IPS DF 6.9 (cell line): ENCODE measurements at regions not wholly inside any gene's neighbourhood (a gene's known extent, or its start where the extent isn't known, plus 50 kb on each side); places are given as distances from the start of the nearest gene placed in this dataset.

Source experiments
- DNase-seq: peaks from one replicate; pipeline ENCODE4 v3.0.0-alpha.2; 2013; ENCODE audit warnings: low read depth, low spot score
- H3K27ac ChIP-seq: one replicate; pipeline ENCODE4 v1.5.1; 2013; ENCODE audit warnings: low read length, control low read depth
- H3K27me3 ChIP-seq: 2 replicates; pipeline ENCODE4 v1.6.1; 2013; ENCODE audit warnings: mild to moderate bottlenecking, low read length; ENCODE audit not compliant: control insufficient read depth, insufficient read depth
- H3K36me3 ChIP-seq: 2 replicates; pipeline ENCODE4 v1.6.1; 2013; ENCODE audit warnings: low read length; ENCODE audit not compliant: control insufficient read depth, insufficient read depth
- H3K4me1 ChIP-seq: 2 replicates; pipeline ENCODE4 v1.6.1; 2013; ENCODE audit warnings: low read length; ENCODE audit not compliant: control insufficient read depth, insufficient read depth
- H3K4me3 ChIP-seq: 2 replicates; pipeline ENCODE4 v1.5.1; 2013; ENCODE audit warnings: mild to moderate bottlenecking, low read length
- H3K9me3 ChIP-seq: 2 replicates; pipeline ENCODE4 v1.6.1; 2013; ENCODE audit warnings: low read length, inconsistent platforms; ENCODE audit not compliant: control insufficient read depth, insufficient read depth
- WGBS: extraction: QIAGEN DNeasy Blood & Tissue Kit; methylation state at CpG from one replicate; pipeline ENCODE4 v1.1.7; 2013; ENCODE audit warnings: mixed read lengths, missing lambda C conversion rate; ENCODE audit not compliant: insufficient read length, insufficient coverage; 5-methylcytosine and 5-hydroxymethylcytosine counted together

- Histone ChIP-seq H3K4me3 (no peak overlapping the region), H3K27ac (no peak overlapping the region), H3K27me3 (no peaks in the 10 kb centered on the region), H3K4me1 (no peaks in the 10 kb centered on the region), H3K36me3 (no peaks in the 10 kb centered on the region), H3K9me3 (no peaks in the 10 kb centered on the region)
- WGBS, result no CpG with 5 or more reads among the region's 4 CpGs
- no peak for DNase-seq
Observed at GRCh38 chr1:80993154-80993980, 807.4 kb upstream of the ADGRL2 start.

GRCh38 chr1:80989455-80989854 lies 811.3 kb upstream of the ADGRL2 start:
- Histone ChIP-seq H3K27me3 (no peaks in the 10 kb centered on the region), H3K27ac (no peak overlapping the region), H3K36me3 (no peaks in the 10 kb centered on the region), H3K4me3 (no peak overlapping the region), H3K9me3 (no peaks in the 10 kb centered on the region), H3K4me1 (no peaks in the 10 kb centered on the region)
- WGBS, result no CpG with 5 or more reads among the region's 2 CpGs
- DNase-seq, result no peak

DNA sequence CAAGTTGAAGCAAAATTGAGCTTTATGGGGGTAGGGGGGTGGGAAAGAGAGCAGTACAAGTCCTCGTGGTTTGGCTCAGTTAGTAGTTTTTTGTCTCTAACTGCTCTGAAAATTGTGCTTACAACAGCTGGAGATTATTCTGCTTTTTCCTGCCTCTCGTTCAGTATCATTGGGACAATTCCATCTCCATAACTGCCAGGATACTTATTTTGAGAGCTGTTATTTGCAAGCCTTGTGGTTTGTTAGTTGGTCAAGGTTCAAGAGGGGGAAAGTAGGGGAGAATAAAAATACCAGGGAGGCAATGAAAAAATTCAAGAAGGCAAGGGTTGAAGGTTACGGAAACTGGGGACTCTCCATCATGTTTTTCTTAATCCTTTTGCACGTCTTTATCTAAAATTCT lies 811.8 kb upstream of the ADGRL2 start:
- WGBS, result no CpG with 5 or more reads among the region's 4 CpGs
- no peak for DNase-seq
- Histone ChIP-seq H3K9me3 (no peaks in the 10 kb centered on the region), H3K4me1 (no peaks in the 10 kb centered on the region), H3K36me3 (no peaks in the 10 kb centered on the region), H3K27me3 (no peaks in the 10 kb centered on the region), H3K4me3 (no peak overlapping the region), H3K27ac (no peak overlapping the region)

DNA sequence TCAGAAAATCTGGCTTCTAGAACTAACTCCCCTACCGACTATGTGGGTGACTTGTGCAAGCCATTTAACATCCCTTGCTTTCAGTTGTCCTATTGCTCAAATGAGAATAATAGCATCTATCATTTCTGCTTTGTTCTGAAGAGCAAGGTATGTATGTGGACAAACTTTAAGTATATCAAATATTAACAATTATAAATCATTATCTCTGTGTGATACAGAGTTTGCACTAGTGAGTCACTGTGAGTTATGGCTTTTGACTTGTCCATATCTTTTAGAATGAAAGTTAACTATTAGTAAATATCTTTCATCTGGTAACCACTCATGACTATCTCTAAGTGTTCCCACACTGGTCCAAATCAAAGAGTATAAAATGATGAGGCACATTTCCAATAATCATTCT lies 812.9 kb upstream of the ADGRL2 start:
- H3K9me3 ChIP-seq, result no peaks in the 10 kb centered on the region
- no CpG with 5 or more reads among the region's 1 CpG for WGBS
- no peaks in the 10 kb centered on the region for H3K27me3 ChIP-seq
- H3K27ac ChIP-seq, result no peak overlapping the region
- no peak overlapping the region for H3K4me3 ChIP-seq
- DNase-seq, result no peak
- no peaks in the 10 kb centered on the region for H3K36me3 ChIP-seq
- no peaks in the 10 kb centered on the region for H3K4me1 ChIP-seq

- DNase-seq, result no peak
- Histone ChIP-seq H3K27ac (no peak overlapping the region), H3K4me3 (no peak overlapping the region), H3K27me3 (no peaks in the 10 kb centered on the region), H3K36me3 (no peaks in the 10 kb centered on the region), H3K4me1 (no peaks in the 10 kb centered on the region), H3K9me3 (no peaks in the 10 kb centered on the region)
- WGBS, result no CpG with 5 or more reads among the region's 2 CpGs
Observed at GRCh38 chr1:80987106-80987505, 813.6 kb upstream of the ADGRL2 start.

GRCh38 chr1:80982831-80983230 lies 817.9 kb upstream of the ADGRL2 start:
- no peaks in the 10 kb centered on the region for H3K36me3 ChIP-seq
- H3K27me3 ChIP-seq, result no peaks in the 10 kb centered on the region
- H3K9me3 ChIP-seq, result no peaks in the 10 kb centered on the region
- no peak overlapping the region for H3K4me3 ChIP-seq
- H3K27ac ChIP-seq, result no peak overlapping the region
- DNase-seq, result no peak
- H3K4me1 ChIP-seq, result no peaks in the 10 kb centered on the region
- no CpG with 5 or more reads among the region's 3 CpGs for WGBS

DNA sequence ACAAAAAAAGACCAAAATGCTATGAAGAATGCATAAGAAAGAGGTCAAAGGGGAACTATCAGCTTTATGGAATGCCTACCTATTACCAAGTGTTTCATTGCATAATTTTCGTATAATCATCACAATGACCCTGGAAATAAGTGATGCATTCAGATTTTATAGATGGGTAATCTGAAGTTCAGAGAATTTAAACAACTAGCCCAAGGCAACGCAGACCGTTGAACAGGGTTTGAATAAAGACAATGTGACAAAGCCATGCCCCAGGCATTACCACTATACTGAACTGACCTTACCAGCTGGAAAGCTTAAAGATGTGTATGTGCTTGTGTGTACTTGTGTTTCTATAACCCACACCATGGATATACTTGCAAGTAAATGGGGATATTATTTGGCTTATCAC lies 827.6 kb upstream of the ADGRL2 start:
- H3K27me3 ChIP-seq, result no peaks in the 10 kb centered on the region
- no peak for DNase-seq
- H3K9me3 ChIP-seq, result no peaks in the 10 kb centered on the region
- no peak overlapping the region for H3K27ac ChIP-seq
- no peaks in the 10 kb centered on the region for H3K36me3 ChIP-seq
- no CpG with 5 or more reads among the region's 3 CpGs for WGBS
- no peak overlapping the region for H3K4me3 ChIP-seq
- H3K4me1 ChIP-seq, result no peaks in the 10 kb centered on the region

- Histone ChIP-seq H3K9me3 (no peaks in the 10 kb centered on the region), H3K4me3 (no peak overlapping the region), H3K27ac (no peak overlapping the region), H3K4me1 (no peaks in the 10 kb centered on the region), H3K36me3 (no peaks in the 10 kb centered on the region), H3K27me3 (no peaks in the 10 kb centered on the region)
- WGBS, result no CpG with 5 or more reads among the region's 1 CpG
- no peak for DNase-seq
Observed at GRCh38 chr1:80966266-80966665, 834.5 kb upstream of the ADGRL2 start.

DNA sequence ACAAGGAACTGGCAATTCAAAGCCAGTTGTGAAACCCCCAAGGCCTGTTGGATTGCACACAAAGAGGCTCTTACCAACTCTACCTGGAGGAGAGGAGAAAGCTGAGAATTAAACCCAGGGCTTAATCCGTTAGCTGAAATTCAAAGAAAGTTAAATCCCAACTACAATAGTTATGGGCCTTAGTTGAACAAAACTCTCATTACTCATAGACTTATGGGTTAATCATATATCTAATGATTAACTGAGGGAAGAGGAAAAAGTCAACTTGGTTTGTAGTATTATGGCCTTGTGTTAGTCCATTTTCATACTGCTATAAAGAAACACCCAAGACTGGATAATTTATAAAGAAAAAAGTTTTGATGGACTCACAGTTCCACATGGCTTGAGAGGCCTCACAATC lies 838.2 kb upstream of the ADGRL2 start:
- no peaks in the 10 kb centered on the region for H3K9me3 ChIP-seq
- H3K27ac ChIP-seq, result no peak overlapping the region
- H3K36me3 ChIP-seq, result no peaks in the 10 kb centered on the region
- H3K27me3 ChIP-seq, result no peaks in the 10 kb centered on the region
- no peaks in the 10 kb centered on the region for H3K4me1 ChIP-seq
- no CpG with 5 or more reads among the region's 1 CpG for WGBS
- no peak for DNase-seq
- no peak overlapping the region for H3K4me3 ChIP-seq

DNA sequence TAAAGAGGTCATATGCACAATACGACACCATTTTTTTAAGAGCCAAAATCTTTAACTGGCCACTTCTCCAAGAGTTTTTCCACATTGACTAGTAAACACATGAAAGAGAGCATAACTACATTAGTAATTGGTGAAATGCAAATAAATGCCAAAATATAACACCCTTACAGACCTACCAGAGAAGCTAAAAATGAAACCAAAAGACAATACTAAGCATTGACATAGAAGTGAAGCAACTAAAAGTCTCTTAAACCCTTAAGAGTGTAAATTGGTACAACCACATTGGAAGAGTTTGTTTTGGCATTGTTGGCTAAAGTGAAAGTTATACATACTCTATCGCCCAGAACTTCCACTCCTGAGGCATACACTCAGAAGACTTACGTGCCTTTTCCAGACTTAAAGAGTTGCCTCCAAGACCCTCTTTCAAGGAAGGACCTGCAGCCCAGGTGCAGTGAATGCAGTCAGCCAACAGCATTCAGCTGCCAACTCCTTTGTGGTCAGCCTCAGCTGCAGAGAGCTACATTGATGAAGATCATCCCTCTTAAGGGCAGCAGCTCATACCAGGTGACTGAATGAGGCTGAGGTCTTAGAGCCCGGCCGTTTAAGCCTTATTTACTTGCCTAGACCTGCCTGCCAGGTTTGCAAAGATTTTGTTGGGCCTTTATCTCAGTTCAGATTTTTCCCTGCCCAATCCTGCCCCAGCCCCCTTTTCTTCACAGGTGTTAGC lies 839.1 kb upstream of the ADGRL2 start:
- no peak for DNase-seq
- H3K4me3 ChIP-seq, result no peak overlapping the region
- no peaks in the 10 kb centered on the region for H3K4me1 ChIP-seq

More for the DNA sequence above, 839.1 kb upstream of the ADGRL2 start:
- H3K27ac ChIP-seq, result no peak overlapping the region
- no peaks in the 10 kb centered on the region for H3K36me3 ChIP-seq
- no peaks in the 10 kb centered on the region for H3K27me3 ChIP-seq
- WGBS, result no CpG with 5 or more reads among the region's 5 CpGs
- no peaks in the 10 kb centered on the region for H3K9me3 ChIP-seq
